GM12878 (cell line): ENCODE measurements at regions not wholly inside any gene's neighbourhood (a gene's known extent, or its start where the extent isn't known, plus 50 kb on each side); places are given as distances from the start of the nearest gene placed in this dataset.
"Not testable (repeated sequence)": the region's sequence is repeated elsewhere in the genome, so short reads cannot be mapped to it uniquely, and the experiment has no call there.

ENCODE experiments used
- ATAC-seq: fragments of 200-7000 bp; cut with Tn5 transposase; 3 replicates; pipeline ENCODE4 v1.9.1; 2020; ENCODE audit warnings: mild to moderate bottlenecking, moderate library complexity
- BruUV-seq: library from RNA; stranded (reverse); fragments of 400-500 nt; replicated peaks from 2 replicates; lab custom pipeline; 2021; lab: Mats Ljungman, UMichigan
- CTCF ChIA-PET: fragments of 300-600 bp; sonication (Branson Sonifier 250); formaldehyde crosslinking; extraction: SDS; loops from one replicate; lab custom pipeline; 2021; ENCODE audit warnings: inconsistent platforms; lab: Yijun Ruan, JAX
- POLR2A ChIA-PET: fragments of 350-600 bp; formaldehyde crosslinking; extraction: SDS; loops from one replicate; lab custom pipeline; 2021; ENCODE audit warnings: inconsistent platforms; lab: Charles Lee
- RAD21 ChIA-PET: fragments of 300-600 bp; sonication (Branson Sonifier 250); formaldehyde crosslinking; loops from one replicate; lab custom pipeline; 2023; ENCODE audit warnings: antibody characterized with exemption; ENCODE audit not compliant: unreplicated experiment; lab: Charles Lee
- SMC1A ChIA-PET: fragments of 300-600 bp; sonication (Branson Sonifier 250); formaldehyde crosslinking; loops from one replicate; lab custom pipeline; 2023; ENCODE audit not compliant: unreplicated experiment, uncharacterized antibody; lab: Charles Lee
- DNase-seq: peaks from one replicate; pipeline ENCODE4 v3.0.0-alpha.2; 2011; ENCODE audit warnings: low read depth, low spot score
- FAIRE-seq: peaks from 3 replicates; lab custom pipeline; 2011; peaks lifted over from hg19 to GRCh38; lab: Jason Lieb, UNC
- H2AFZ ChIP-seq: 2 replicates; pipeline ENCODE4 v1.6.0; 2011; ENCODE audit warnings: low read depth, low read length, control low read depth; ENCODE audit not compliant: control insufficient read depth
- H3K27ac ChIP-seq: 2 replicates; pipeline ENCODE4 v1.5.1; 2011; ENCODE audit warnings: control low read depth; ENCODE audit not compliant: control insufficient read depth, insufficient read depth
- H3K27me3 ChIP-seq, 2 experiments: replicated peaks in 1 of 2; 2 replicates each; pipeline versions ENCODE4 v1.6.0 to v1.6.1; 2011; ENCODE audit warnings: low read length in 1 of 2; ENCODE audit not compliant: control insufficient read depth in 2 of 2, insufficient read depth in 2 of 2
- H3K36me3 ChIP-seq, 2 experiments: 2 replicates each; pipeline ENCODE4 v1.5.1; 2011; ENCODE audit warnings: low read length in 1 of 2; ENCODE audit not compliant: control insufficient read depth in 2 of 2, insufficient read depth in 2 of 2
- H3K4me1 ChIP-seq: 2 replicates; pipeline ENCODE4 v1.6.1; 2011; ENCODE audit warnings: mild to moderate bottlenecking, low read length, moderate library complexity, mixed read lengths; ENCODE audit not compliant: control insufficient read depth, insufficient read depth
- H3K4me2 ChIP-seq: 2 replicates; pipeline ENCODE4 v1.6.0; 2011; ENCODE audit warnings: control low read depth; ENCODE audit not compliant: control insufficient read depth, insufficient read depth
- H3K4me3 ChIP-seq: fragments of 200-600 bp; sonication (generic); 2 replicates; pipeline ENCODE4 v1.5.1; 2016
- H3K79me2 ChIP-seq: 2 replicates; pipeline ENCODE4 v1.6.0; 2011; ENCODE audit warnings: low read length; ENCODE audit not compliant: control insufficient read depth, insufficient read depth
- H3K9ac ChIP-seq: 2 replicates; pipeline ENCODE4 v1.8.0; 2011; ENCODE audit warnings: low read length, control low read depth, mixed read lengths; ENCODE audit not compliant: control insufficient read depth, insufficient read depth
- H3K9me3 ChIP-seq: replicated peaks from 3 replicates; pipeline ENCODE4 v1.5.1; 2011; ENCODE audit warnings: mild to moderate bottlenecking, low read length; ENCODE audit not compliant: control insufficient read depth, insufficient read depth
- H4K20me1 ChIP-seq: 2 replicates; pipeline ENCODE4 v1.6.0; 2011; ENCODE audit not compliant: control insufficient read depth, insufficient read depth
- CHD2 ChIP-seq: IDR thresholded peaks from 2 replicates; pipeline ENCODE4 v1.6.1; 2011; ENCODE audit warnings: low read depth, low read length, improper control_type of control experiment, borderline replicate concordance
- LARP7 ChIP-seq: fragments of 450-650 bp; IDR thresholded peaks from 2 replicates; pipeline ENCODE4 v1.6.1; 2017; ENCODE audit warnings: mild to moderate bottlenecking
- POU2F2 ChIP-seq: IDR thresholded peaks from 3 replicates; pipeline ENCODE4 v1.6.1; 2011; ENCODE audit warnings: low read depth, mild to moderate bottlenecking, low read length, borderline replicate concordance
- RELA ChIP-seq: fragments of 450-650 bp; IDR thresholded peaks from 2 replicates; pipeline ENCODE4 v1.8.0; 2014; ENCODE audit warnings: borderline replicate concordance; ENCODE audit not compliant: partially characterized antibody
- TARDBP ChIP-seq: IDR thresholded peaks from 2 replicates; pipeline ENCODE4 v1.6.1; 2016; ENCODE audit warnings: borderline replicate concordance
- WGBS: methylation state at CpG from one replicate; pipeline ENCODE4 v1.1.6; 2016; ENCODE audit warnings: low lambda C conversion rate; ENCODE audit not compliant: insufficient replicate concordance, insufficient coverage; ENCODE audit errors: missing lambda C conversion rate; 5-methylcytosine and 5-hydroxymethylcytosine counted together
- in situ Hi-C: fragments of 300-500 bp; cut with MboI; formaldehyde crosslinking; loops from 9 replicates; pipeline ENCODE4 v1.14.3; 2018; ENCODE audit warnings: mixed read lengths
- intact Hi-C: fragments of 100-400 bp; cut with micrococcal nuclease; formaldehyde crosslinking; loops from one replicate; pipeline ENCODE4 v1.14.2; 2022; ENCODE audit not compliant: unreplicated experiment
- TF ChIP-seq, protein P1 (sequence below): IDR thresholded peaks from 2 replicates; pipeline ENCODE4 v1.6.1; 2012; ENCODE audit warnings: mild to moderate bottlenecking, low read depth, low read length
- TF ChIP-seq, protein P2 (sequence below): IDR thresholded peaks from 2 replicates; pipeline ENCODE4 v1.6.1; 2012; ENCODE audit warnings: low read depth, low read length, improper control_type of control experiment
- TF ChIP-seq, protein P3 (sequence below): fragments of 450-650 bp; IDR thresholded peaks from 2 replicates; pipeline ENCODE4 v1.6.1; 2018; ENCODE audit warnings: mild to moderate bottlenecking, low read depth, moderate library complexity; ENCODE audit not compliant: partially characterized antibody

DNA sequence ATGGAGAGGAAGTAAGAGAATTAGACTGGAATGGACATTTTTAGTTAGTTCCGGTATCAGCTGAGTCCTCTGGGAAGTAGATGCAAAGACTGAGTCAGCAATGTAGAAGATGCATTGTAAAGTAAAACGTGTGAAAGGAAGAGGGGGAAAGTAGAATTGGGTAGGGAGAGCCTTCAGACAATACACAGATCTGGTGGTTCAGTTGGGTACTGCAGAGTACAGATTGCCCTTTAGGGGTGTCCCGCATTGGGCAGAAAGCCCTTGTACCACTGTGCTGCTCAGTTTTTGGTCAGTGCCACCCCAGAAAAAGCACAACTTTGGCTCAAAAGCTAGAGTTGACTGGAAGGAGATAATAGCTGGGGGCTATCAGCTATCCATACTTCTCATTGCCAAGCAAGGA lies 247.4 kb downstream of the KBTBD8 start (continued):
- TF ChIP-seq, protein P1, sequence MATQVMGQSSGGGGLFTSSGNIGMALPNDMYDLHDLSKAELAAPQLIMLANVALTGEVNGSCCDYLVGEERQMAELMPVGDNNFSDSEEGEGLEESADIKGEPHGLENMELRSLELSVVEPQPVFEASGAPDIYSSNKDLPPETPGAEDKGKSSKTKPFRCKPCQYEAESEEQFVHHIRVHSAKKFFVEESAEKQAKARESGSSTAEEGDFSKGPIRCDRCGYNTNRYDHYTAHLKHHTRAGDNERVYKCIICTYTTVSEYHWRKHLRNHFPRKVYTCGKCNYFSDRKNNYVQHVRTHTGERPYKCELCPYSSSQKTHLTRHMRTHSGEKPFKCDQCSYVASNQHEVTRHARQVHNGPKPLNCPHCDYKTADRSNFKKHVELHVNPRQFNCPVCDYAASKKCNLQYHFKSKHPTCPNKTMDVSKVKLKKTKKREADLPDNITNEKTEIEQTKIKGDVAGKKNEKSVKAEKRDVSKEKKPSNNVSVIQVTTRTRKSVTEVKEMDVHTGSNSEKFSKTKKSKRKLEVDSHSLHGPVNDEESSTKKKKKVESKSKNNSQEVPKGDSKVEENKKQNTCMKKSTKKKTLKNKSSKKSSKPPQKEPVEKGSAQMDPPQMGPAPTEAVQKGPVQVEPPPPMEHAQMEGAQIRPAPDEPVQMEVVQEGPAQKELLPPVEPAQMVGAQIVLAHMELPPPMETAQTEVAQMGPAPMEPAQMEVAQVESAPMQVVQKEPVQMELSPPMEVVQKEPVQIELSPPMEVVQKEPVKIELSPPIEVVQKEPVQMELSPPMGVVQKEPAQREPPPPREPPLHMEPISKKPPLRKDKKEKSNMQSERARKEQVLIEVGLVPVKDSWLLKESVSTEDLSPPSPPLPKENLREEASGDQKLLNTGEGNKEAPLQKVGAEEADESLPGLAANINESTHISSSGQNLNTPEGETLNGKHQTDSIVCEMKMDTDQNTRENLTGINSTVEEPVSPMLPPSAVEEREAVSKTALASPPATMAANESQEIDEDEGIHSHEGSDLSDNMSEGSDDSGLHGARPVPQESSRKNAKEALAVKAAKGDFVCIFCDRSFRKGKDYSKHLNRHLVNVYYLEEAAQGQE: no peak
- no peak for TF ChIP-seq CHD2
- TF ChIP-seq, protein P2, sequence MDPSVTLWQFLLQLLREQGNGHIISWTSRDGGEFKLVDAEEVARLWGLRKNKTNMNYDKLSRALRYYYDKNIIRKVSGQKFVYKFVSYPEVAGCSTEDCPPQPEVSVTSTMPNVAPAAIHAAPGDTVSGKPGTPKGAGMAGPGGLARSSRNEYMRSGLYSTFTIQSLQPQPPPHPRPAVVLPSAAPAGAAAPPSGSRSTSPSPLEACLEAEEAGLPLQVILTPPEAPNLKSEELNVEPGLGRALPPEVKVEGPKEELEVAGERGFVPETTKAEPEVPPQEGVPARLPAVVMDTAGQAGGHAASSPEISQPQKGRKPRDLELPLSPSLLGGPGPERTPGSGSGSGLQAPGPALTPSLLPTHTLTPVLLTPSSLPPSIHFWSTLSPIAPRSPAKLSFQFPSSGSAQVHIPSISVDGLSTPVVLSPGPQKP: no peak
- TF ChIP-seq RELA: no peak
- no peak for TF ChIP-seq LARP7

DNA sequence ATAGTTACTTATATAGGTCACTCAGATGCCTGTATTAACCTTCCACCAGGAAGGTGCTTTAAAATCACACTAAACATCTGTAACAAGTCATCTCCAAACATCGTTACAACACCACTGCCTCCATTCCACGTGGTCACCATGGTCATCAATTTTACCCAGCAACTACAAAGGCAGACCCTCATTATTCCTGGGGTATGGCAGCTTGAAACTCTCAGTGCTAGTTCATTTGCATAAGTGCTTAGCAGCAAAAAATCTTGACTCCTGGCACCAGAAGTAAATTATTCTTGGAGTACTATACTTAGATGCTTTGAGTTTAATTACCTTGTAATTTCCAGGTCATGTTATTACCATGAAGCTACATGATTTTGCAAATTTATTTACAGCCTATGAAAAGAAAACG lies 250.6 kb downstream of the KBTBD8 start:
- SMC1A ChIA-PET: no interaction called here

DNA sequence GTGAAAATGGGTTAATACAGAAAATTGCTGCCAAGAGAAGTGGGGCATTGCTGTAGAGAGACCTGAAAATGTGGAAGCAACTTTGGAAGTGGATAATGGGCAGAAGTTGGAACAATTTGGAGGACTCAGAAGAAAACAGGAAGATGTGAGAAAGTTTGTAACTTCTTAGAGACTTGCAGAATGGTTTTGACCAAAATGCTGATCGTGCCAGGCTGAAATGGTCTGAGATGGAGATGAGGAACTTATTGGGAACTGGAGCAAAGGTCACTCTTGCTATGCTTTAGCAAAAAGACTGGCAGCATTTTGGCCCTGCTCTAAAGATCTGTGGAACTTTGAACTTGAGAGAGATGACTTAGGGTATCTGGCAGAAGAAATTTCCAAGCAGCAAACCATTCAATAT lies 254.8 kb downstream of the KBTBD8 start:
- H3K9ac ChIP-seq, BruUV-seq, FAIRE-seq, ATAC-seq, H4K20me1 ChIP-seq, H3K9me3 ChIP-seq, H3K27ac ChIP-seq, H3K4me1 ChIP-seq, SMC1A ChIA-PET, CTCF ChIA-PET, POLR2A ChIA-PET, H3K27me3 ChIP-seq, in situ Hi-C loops, RAD21 ChIA-PET, intact Hi-C loops, H3K4me3 ChIP-seq, H2AFZ ChIP-seq, H3K79me2 ChIP-seq, DNase-seq, H3K36me3 ChIP-seq, H3K4me2 ChIP-seq: not testable (repeated sequence)
- 0% methylated on average over 1 of the region's 1 CpG for WGBS

More for the DNA sequence above, 250.6 kb downstream of the KBTBD8 start:
- no peak overlapping the region for H3K4me2 ChIP-seq
- RAD21 ChIA-PET: no interaction called here
- no peak overlapping the region for H3K4me3 ChIP-seq
- no peak for FAIRE-seq
- no peaks in the 10 kb centered on the region for H4K20me1 ChIP-seq
- no peak overlapping the region for H3K9ac ChIP-seq
- no peaks in the 10 kb centered on the region for H3K79me2 ChIP-seq
- WGBS: 2% methylated on average over 3 of the region's 3 CpGs
- ATAC-seq: no peak
- DNase-seq: no peak
- in situ Hi-C loops: no loop called here
- no peak overlapping the region for H2AFZ ChIP-seq
- CTCF ChIA-PET: no interaction called here
- BruUV-seq: no TSS peak
- H3K36me3 ChIP-seq: no peaks in the 10 kb centered on the region
- no peak overlapping the region for H3K27ac ChIP-seq
- no peaks in the 10 kb centered on the region for H3K4me1 ChIP-seq
- no peaks in the 10 kb centered on the region; the same call in 2 of the 3 replicates for H3K9me3 ChIP-seq
- POLR2A ChIA-PET: no interaction called here
- no peak for TF ChIP-seq POU2F2
- TF ChIP-seq TARDBP: no peak
- TF ChIP-seq, protein P3, sequence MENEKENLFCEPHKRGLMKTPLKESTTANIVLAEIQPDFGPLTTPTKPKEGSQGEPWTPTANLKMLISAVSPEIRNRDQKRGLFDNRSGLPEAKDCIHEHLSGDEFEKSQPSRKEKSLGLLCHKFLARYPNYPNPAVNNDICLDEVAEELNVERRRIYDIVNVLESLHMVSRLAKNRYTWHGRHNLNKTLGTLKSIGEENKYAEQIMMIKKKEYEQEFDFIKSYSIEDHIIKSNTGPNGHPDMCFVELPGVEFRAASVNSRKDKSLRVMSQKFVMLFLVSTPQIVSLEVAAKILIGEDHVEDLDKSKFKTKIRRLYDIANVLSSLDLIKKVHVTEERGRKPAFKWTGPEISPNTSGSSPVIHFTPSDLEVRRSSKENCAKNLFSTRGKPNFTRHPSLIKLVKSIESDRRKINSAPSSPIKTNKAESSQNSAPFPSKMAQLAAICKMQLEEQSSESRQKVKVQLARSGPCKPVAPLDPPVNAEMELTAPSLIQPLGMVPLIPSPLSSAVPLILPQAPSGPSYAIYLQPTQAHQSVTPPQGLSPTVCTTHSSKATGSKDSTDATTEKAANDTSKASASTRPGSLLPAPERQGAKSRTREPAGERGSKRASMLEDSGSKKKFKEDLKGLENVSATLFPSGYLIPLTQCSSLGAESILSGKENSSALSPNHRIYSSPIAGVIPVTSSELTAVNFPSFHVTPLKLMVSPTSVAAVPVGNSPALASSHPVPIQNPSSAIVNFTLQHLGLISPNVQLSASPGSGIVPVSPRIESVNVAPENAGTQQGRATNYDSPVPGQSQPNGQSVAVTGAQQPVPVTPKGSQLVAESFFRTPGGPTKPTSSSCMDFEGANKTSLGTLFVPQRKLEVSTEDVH: no peak
- TF ChIP-seq, all 136 proteins: peak for 0
- no peaks in the 10 kb centered on the region for H3K27me3 ChIP-seq
- intact Hi-C loops: no loop called here
